GM23248 (cell line): ENCODE measurements at regions not wholly inside any gene's neighbourhood (a gene's known extent, or its start where the extent isn't known, plus 50 kb on each side); places are given as distances from the start of the nearest gene placed in this dataset.
A peak's percentile ranks its signal among the peaks of the same experiment; 100 is the strongest.

Source experiments
- DNase-seq: peaks from one replicate; pipeline ENCODE4 v3.0.0-alpha.2; 2015
- H2AFZ ChIP-seq: fragments of 200-600 bp; sonication (generic); 2 replicates; pipeline ENCODE4 v1.6.1; 2016; ENCODE audit warnings: antibody characterized with exemption
- H3F3A ChIP-seq: fragments of 200-600 bp; sonication (generic); 2 replicates; pipeline ENCODE4 v1.6.1; 2016; ENCODE audit warnings: mild to moderate bottlenecking, antibody characterized with exemption, mixed run types; ENCODE audit not compliant: insufficient read depth
- H3K27ac ChIP-seq: fragments of 200-600 bp; sonication (generic); 2 replicates; pipeline ENCODE4 v1.5.1; 2016; ENCODE audit warnings: mild to moderate bottlenecking
- H3K27me3 ChIP-seq: fragments of 200-600 bp; sonication (generic); replicated peaks from 2 replicates; pipeline ENCODE4 v1.6.1; 2016; ENCODE audit warnings: mild to moderate bottlenecking; ENCODE audit not compliant: insufficient read depth
- H3K36me3 ChIP-seq: fragments of 200-600 bp; sonication (generic); 2 replicates; pipeline ENCODE4 v1.6.1; 2016; ENCODE audit warnings: low read depth, mild to moderate bottlenecking
- H3K4me1 ChIP-seq: fragments of 200-600 bp; sonication (generic); 2 replicates; pipeline ENCODE4 v1.6.1; 2016; ENCODE audit warnings: mild to moderate bottlenecking; ENCODE audit not compliant: insufficient read depth
- H3K4me2 ChIP-seq: fragments of 200-600 bp; sonication (generic); one replicate; pipeline ENCODE4 v1.6.1; 2016; ENCODE audit warnings: mild to moderate bottlenecking; ENCODE audit not compliant: unreplicated experiment
- H3K4me3 ChIP-seq: fragments of 200-600 bp; sonication (generic); 2 replicates; pipeline ENCODE4 v1.5.1; 2016; ENCODE audit warnings: mild to moderate bottlenecking
- H3K79me2 ChIP-seq: fragments of 200-600 bp; sonication (generic); 2 replicates; pipeline ENCODE4 v1.6.1; 2016; ENCODE audit warnings: mild to moderate bottlenecking; ENCODE audit not compliant: insufficient read depth
- H3K9ac ChIP-seq: fragments of 200-600 bp; sonication (generic); 2 replicates; pipeline ENCODE4 v1.6.1; 2016; ENCODE audit warnings: mild to moderate bottlenecking
- H3K9me2 ChIP-seq: fragments of 200-600 bp; sonication (generic); 2 replicates; pipeline ENCODE4 v1.6.1; 2016; ENCODE audit warnings: mixed run types, mild to moderate bottlenecking, moderate library complexity; ENCODE audit not compliant: insufficient read depth
- H3K9me3 ChIP-seq: fragments of 200-600 bp; sonication (generic); one replicate; pipeline ENCODE4 v1.6.1; 2017; ENCODE audit warnings: low read depth
- H4K20me1 ChIP-seq: fragments of 200-600 bp; sonication (generic); 2 replicates; pipeline ENCODE4 v1.6.0; 2016; ENCODE audit not compliant: insufficient read depth
- EZH2 ChIP-seq: fragments of 200-600 bp; sonication (generic); IDR thresholded peaks from 2 replicates; pipeline ENCODE4 v1.6.1; 2018; ENCODE audit warnings: antibody characterized with exemption, mild to moderate bottlenecking; ENCODE audit not compliant: insufficient read depth, poor library complexity, severe bottlenecking
- EZH2phosphoT487 ChIP-seq: fragments of 200-600 bp; sonication (generic); IDR thresholded peaks from 2 replicates; pipeline ENCODE4 v1.6.1; 2018; ENCODE audit warnings: antibody characterized with exemption, moderate library complexity, mild to moderate bottlenecking, low read depth; ENCODE audit not compliant: insufficient read depth
- WGBS, 2 experiments: methylation state at CpG; one replicate each; pipeline ENCODE4 v1.1.6; 2015 to 2017; ENCODE audit warnings: low lambda C conversion rate in 2 of 2, low coverage in 1 of 2; ENCODE audit errors: missing lambda C conversion rate in 2 of 2; 5-methylcytosine and 5-hydroxymethylcytosine counted together
- in situ Hi-C: fragments of 300-500 bp; cut with MboI; formaldehyde crosslinking; loops from 2 replicates; pipeline ENCODE4 v1.15.0; 2020

DNA sequence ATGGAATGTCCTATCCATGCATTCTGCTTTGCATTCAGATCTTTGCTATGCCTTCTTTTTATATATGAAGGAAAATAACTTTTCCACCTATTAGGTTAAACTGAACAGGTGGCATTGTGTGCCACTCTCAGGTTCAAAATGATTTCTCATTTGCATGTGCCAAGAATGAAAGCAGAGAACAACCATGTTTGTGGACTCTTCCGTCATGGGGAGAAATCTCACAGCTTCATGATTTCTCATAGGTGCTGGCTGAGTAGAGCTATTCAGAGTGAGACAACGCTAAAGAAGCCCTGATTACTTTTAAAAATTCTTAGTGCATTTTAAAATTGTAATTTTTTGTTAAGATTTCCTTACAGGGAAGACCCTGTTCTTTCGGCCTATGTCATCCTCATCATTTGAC, 472.1 kb downstream of the RASEF start:
- Histone ChIP-seq H3K79me2 (no peaks in the 10 kb centered on the region), H3K27ac (no peak overlapping the region), H3K4me2 (no peak overlapping the region), H3K9me3 (no peaks in the 10 kb centered on the region), H2AFZ (no peak overlapping the region), H3F3A (no peaks in the 10 kb centered on the region), H3K36me3 (no peaks in the 10 kb centered on the region), H3K27me3 (peaks cover 14% of the 10 kb centered on the region), H3K4me3 (no peak overlapping the region), H3K9ac (no peak overlapping the region), H3K9me2 (no peaks in the 10 kb centered on the region), H4K20me1 (no peaks in the 10 kb centered on the region), H3K4me1 (peaks cover 7% of the 10 kb centered on the region; the same call in 1 of the 2 replicates)
- in situ Hi-C loops = no loop called here
- no peak for DNase-seq
- TF ChIP-seq EZH2phosphoT487 (no peak), EZH2 (no peak)
- WGBS, 2 experiments = 49 to 50% methylated on average over 3 of the region's 3 CpGs

DNA sequence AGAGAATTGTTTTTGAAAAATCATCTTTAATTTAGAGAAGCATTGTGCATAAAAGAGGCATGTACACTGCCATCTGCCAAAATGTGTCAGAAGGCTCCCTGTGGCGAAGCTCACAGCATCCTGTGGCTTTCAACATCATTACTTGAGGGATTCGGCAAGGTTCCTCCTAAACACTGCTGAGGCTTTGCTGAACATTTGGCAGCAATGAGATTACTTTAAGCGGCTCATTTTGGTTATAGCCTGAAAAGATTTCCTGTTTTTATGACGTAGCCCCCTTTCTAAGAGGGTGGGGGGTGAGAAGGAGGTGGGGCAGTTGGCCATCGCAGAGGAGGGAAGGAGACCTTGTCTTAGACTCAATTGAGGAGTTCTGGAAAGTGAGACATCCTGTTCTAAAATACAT, 469.4 kb downstream of the RASEF start:
- no peak for TF ChIP-seq EZH2
- no peak for TF ChIP-seq EZH2phosphoT487
- no peak overlapping the region for H3K27ac ChIP-seq
- no peak overlapping the region for H2AFZ ChIP-seq
- no peaks in the 10 kb centered on the region for H3K36me3 ChIP-seq
- peaks cover 7% of the 10 kb centered on the region; the same call in 1 of the 2 replicates for H3K4me1 ChIP-seq
- in situ Hi-C loops = no loop called here
- H3K79me2 ChIP-seq = no peaks in the 10 kb centered on the region
- no peaks in the 10 kb centered on the region for H3K9me2 ChIP-seq
- H3F3A ChIP-seq = no peaks in the 10 kb centered on the region
- no peak overlapping the region for H3K4me2 ChIP-seq
- peak; percentile 15 for DNase-seq
- H3K27me3 ChIP-seq = peaks cover 35% of the 10 kb centered on the region
- no peak overlapping the region for H3K4me3 ChIP-seq
- H4K20me1 ChIP-seq = no peaks in the 10 kb centered on the region
- no peaks in the 10 kb centered on the region for H3K9me3 ChIP-seq
- 21 to 22% methylated on average over 5 of the region's 5 CpGs for WGBS, 2 experiments
- H3K9ac ChIP-seq = no peak overlapping the region

DNA sequence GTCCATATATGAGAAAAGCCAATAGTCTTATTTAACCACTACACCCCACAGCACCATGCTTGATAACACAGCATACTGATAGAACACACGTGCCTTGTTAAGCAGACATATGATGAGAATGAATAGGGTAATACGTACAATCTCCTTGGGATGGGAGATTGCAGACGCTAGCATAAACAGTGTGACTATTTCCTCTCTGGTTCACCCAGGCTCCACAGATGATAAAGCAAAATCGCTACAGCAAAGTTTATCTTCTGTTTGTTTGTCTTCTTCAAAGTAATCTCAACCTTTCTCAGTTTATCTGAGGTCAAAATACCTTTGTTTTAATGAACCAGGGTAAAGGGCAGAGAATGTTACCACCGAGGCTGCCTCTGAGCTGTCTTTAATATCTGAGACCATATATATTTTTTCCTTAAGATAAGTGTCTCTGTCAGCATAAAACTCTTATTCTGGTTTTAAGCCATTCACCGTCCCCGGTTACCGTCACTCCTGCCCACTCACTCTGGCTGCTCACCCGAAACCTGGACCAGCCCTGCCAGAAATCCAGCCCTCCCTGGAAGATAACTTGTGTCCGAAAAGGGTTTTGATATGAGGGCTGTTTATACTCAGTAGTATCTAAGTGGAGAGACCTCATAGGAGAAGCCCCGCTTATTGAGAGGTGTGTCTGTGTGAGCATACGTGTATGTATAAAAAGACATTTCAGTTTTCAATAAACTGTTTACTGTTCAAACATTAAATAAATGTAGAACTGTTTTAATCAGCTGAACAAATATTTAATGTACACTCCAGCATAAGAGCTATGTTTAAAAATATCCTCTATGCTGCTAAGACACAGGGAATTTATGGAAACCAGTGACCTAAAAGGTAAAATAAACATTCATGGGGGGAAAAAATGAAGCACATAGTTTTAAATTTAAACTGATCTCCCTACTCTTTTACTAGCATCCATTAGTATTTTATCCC, 465.4 kb downstream of the RASEF start:
- DNase-seq = no peak
- Histone ChIP-seq H3K27me3 (peaks cover 41% of the 10 kb centered on the region), H4K20me1 (no peaks in the 10 kb centered on the region), H3K9me3 (no peaks in the 10 kb centered on the region), H3F3A (no peaks in the 10 kb centered on the region), H3K27ac (no peak overlapping the region), H3K79me2 (no peaks in the 10 kb centered on the region), H2AFZ (no peak overlapping the region), H3K4me1 (no peaks in the 10 kb centered on the region), H3K4me2 (no peak overlapping the region), H3K4me3 (no peak overlapping the region), H3K36me3 (no peaks in the 10 kb centered on the region), H3K9ac (no peak overlapping the region), H3K9me2 (no peaks in the 10 kb centered on the region)
- WGBS, 2 experiments = 58 to 60% methylated on average over 12 of the region's 12 CpGs
- in situ Hi-C loops = no loop called here
- TF ChIP-seq EZH2 = no peak
- no peak for TF ChIP-seq EZH2phosphoT487

- Histone ChIP-seq H2AFZ (no peak overlapping the region), H3K4me3 (no peak overlapping the region), H3K36me3 (no peaks in the 10 kb centered on the region), H3F3A (no peaks in the 10 kb centered on the region), H3K4me1 (no peaks in the 10 kb centered on the region), H3K9me3 (no peaks in the 10 kb centered on the region), H3K27me3 (peaks cover 41% of the 10 kb centered on the region), H3K4me2 (no peak overlapping the region), H3K27ac (no peak overlapping the region), H3K9me2 (no peaks in the 10 kb centered on the region), H4K20me1 (no peaks in the 10 kb centered on the region), H3K79me2 (no peaks in the 10 kb centered on the region), H3K9ac (no peak overlapping the region)
- TF ChIP-seq EZH2phosphoT487 (no peak), EZH2 (no peak)
- DNase-seq = no peak
- 53 to 54% methylated on average over 6 of the region's 6 CpGs for WGBS, 2 experiments
- in situ Hi-C loops = no loop called here
These were observed 464.5 kb downstream of the RASEF start for GRCh38 chr9:82598241-82599039.
